ENCODE measurements at regions not wholly inside any gene's neighbourhood (a gene's known extent, or its start where the extent isn't known, plus 50 kb on each side); places are given as distances from the start of the nearest gene placed in this dataset.
"Not testable (repeated sequence)": the region's sequence is repeated elsewhere in the genome, so short reads cannot be mapped to it uniquely, and the experiment has no call there.

DNA sequence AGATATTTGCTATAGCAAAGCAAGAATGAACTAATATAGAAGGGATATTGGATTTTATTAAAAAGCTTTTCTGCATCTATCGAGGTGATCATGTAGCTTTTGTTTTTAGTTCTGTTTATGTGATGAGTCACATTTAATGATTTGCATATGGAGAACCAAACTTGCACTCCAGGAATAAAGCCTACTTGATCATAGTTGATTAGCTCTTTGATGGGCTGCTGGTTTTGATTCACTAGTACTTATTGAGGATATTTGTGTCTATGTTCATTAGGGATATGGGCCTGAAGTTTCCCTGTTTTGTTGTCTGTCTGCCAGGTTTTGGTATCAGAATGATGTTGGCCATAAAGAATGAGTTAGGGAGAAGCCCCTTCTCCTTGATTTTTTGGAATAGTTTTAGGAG lies 310.7 kb downstream of the ARPP21 start:
- no peak for DNase-seq

DNA sequence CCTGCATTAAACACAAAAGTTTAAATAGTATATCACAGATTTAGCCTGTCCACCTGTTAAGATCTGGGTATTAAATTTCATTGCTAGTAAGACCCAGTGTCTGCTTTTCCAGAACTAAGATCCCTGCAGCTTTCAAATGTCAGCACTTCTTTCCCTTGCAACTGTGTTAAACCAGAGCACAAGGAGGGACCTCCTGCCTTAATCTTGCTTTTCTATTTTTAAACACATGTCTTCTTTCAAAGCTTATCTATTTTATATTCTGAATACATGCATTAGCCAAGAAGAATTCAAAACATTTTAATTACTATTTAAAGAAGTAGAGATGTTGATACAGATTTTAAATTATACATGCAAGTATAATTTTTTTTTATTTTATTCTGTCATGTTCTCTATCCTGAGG lies 315.1 kb downstream of the ARPP21 start:
- no peak for DNase-seq

- DNase-seq: no peak
Observed at GRCh38 chr3:35965908-35966307, 326.6 kb downstream of the ARPP21 start.

DNA sequence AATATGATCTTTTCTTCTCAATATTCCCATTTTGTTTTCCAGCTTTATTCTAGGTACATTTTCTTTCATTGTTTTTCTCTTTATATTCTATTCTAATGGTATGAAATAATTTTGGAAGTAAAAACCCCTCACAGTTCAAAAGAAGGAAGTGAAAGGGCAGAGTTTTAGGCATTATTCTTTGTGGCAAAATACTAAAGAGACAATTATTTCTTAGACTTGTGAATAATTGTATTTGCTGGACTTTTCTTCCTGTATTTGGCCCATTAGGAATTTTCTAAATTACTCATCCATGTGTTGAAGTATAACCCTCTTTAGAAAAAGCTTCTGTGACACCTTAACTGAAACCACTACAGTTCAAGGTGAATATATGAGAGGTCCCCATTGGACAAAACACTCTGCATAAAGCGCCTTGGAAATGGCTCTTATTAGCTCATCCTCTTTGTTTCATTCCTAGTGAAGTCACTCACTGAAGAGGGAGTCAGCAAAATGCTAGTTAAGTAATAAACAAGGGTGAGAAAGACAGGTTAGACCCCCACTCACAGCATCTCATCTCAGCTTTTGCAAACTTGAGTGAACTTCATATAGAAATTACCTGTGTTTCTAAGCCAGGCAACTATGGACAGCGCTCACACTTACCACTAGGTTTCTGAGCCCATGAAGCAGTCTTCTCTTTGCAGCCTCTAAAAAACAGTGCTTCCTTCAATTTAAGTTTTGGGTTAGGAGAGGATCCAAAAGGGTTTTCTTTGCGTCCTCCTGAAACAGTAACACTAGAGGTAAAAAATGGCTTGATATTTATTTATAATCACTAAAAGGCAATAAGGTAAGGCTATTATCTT lies 327.5 kb downstream of the ARPP21 start:
- no peak for DNase-seq

- no peak for DNase-seq
Observed at GRCh38 chr3:35968043-35968622, 328.8 kb downstream of the ARPP21 start.

DNA sequence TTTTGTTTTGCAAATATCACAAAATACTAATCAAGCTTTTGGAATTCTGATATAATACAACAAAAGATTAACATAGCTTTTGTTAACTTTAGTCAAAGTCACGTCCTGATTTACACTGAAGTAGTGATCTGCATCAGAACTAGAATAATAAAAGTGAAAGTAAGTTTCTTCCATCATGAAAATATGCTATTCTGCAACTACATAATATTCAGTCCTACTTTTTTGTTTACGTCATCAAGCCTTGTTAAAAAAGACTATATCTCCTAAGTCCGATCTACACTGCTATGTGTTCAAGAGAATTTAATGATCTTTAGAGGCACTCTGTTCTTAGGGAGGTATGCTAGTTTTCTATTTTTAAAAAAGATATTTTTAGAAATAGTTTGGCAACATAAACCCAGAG lies 330.1 kb downstream of the ARPP21 start:
- DNase-seq: no peak

GRCh38 chr3:35970793-35971192 lies 331.5 kb downstream of the ARPP21 start:
- no peak for DNase-seq

- DNase-seq: no peak
Observed at GRCh38 chr3:35971686-35972085, 332.4 kb downstream of the ARPP21 start.

GRCh38 chr3:35974872-35975271 lies 335.5 kb downstream of the ARPP21 start:
- no peak for DNase-seq

- no peak for DNase-seq
Observed at GRCh38 chr3:35986161-35986560, 346.8 kb downstream of the ARPP21 start.

DNA sequence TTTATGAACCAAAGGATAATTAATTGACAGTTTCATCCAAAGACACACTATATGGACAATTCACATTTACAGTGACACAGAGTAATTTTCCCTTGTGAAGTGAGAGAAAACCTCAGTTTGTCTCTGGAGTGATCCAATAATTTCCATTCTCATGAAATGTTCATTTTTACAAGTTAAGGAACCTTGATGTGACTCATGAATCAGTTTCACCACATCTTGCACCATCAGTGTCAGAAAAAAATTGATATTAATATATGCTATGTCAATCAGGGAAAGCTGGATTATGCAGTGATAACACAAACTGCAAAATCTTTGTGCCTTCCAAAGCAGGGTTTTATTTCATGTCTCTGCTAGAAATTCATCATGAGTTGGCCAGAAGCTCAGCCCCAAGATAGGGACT lies 348.1 kb downstream of the ARPP21 start:
- no peak for DNase-seq

GRCh38 chr3:35992041-35992440 lies 352.7 kb downstream of the ARPP21 start:
- DNase-seq: no peak

DNA sequence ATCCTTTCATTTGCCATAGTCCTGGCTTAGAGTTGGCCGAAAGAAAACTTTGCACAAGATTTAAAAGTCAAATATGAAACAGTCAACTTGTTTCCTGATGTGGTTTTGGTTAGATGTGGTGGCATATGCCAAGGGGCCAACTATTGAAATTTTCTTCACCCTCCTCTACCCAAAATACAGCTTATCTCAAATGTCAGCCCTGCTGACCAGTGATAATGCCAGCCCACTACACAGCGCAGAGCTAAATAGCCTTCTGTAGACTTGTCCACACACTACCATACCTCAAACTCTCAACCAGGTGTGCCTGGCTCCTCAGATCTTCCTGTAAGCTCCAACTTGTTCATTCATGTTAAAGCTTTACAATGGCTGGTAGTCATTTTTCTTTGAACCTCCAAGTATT lies 368.5 kb upstream of the STAC start:
- DNase-seq: no peak

GRCh38 chr3:36013425-36013824 lies 366.9 kb upstream of the STAC start:
- DNase-seq: no peak

GRCh38 chr3:36025232-36025631 lies 355.1 kb upstream of the STAC start:
- DNase-seq: no peak

DNA sequence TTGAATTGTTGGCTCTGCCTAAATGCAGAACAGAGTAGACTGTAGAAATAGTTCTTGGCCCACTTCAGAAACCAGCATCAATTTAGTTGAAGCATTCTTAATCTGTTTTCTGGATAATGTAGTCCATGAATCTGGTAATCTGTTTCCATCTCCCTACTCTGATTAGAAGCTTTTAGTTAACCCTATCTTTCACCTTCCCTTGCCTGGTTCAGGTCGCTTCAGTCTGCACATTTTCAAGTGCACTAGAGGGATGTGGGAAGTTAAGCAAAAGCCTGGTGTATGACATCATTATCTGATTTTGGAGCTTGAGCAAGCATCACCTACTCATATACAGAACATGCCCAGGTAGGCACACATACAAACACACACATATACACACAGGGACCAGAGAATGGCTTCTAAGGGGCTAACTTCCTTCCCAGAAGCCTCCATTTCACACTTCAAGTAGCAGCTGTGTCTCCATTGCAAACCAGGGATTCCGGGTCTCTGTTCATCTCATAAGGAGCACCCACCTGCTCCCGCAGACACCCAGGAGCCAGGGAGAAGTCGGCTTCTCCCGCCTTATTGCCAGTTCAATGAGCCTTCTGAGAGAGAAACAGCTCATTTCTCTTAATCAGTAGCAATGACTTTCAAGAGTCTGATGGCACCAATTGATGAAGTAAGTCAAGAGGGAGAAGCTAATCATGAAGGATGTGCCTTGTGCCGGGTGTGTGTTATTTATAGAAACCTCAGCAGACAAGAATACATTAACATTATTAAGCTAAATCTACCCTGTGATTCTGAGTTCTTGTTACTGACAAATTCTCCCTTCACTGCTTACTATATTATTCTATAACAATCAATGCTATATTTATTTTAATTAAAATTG lies 347.9 kb upstream of the STAC start:
- DNase-seq: no peak

DNA sequence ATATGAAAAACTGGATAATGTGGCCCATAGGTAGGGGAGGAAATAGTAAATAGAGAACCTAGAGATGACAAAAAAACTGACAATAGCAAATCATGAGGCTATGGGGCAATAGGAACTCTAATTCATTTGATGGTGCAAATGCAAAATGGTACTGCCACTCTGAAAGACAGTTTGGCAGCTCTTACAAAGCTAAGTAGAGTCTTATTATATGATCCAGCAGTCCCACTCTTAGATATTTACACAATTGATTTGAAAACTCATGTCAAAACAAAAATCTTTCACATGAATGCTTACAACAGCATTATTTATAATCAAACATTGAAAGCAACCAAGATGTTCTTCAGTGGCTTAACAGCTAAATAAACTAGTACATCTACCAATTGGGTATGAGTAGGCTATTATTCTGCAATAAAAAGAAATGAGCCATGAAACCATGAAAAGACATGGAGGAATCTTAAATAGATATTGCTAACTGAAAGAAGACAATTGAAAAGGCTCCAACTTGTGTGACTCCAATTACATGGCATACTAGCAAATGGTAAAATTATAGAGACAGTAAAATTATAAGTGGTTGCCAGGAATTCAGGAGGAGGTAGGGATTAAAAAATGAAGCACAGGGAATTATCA lies 321.8 kb upstream of the STAC start:
- DNase-seq: no peak

DNA sequence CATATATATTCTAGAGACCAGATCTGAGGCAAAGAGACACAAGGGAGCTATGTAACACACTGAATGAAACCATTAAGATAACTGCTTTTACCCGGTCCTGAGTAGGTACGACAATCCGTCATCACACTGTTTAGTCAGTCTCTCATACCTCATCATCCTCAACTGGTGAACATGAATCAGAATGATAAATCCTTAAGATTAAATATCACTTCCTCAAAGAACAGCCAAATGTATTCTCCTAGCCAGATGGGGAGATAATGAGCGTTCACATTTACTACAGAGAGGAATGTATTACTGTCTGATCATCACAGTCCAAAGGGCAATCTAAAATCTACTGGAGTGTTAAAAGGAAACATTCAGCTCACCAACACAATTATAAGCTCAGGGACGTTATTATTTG lies 319.4 kb upstream of the STAC start:
- no peak for DNase-seq

DNA sequence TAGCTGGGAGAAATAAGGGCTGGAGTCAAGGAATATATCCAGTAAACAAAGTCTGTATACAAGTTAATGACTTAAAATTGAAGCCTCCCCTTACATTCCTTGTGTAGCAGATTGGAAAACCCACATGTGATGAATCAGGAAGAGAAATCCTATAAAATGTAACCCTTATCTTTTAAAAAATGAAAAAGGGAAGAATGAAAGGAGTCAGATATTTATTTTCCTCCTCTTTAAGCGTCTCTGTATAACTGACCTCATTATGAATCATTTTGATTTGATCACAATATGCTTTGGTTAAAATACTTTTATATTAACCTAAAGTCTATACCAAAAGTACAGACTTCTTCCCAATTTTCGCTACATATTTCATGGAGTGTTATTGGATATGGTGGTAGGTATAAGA lies 316.3 kb upstream of the STAC start:
- no peak for DNase-seq

DNA sequence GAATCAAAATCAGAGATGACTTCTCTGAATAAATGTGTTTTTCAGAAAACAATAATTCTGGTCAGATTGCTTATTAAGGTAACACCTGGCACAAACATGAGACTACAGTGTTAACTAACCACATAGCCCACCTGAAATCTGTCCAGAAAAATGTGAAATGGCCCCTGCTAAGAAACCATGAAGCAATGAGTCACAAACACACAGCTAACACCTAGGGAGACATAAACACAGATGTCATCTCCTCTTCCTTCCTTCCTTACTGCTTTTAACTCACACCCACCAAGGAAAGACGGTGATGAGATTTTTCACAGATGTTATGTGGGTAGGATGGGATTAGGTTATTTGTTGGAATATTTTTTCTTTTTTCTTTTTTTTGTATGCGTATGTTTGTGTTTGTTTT lies 315.0 kb upstream of the STAC start:
- DNase-seq: no peak

DNA sequence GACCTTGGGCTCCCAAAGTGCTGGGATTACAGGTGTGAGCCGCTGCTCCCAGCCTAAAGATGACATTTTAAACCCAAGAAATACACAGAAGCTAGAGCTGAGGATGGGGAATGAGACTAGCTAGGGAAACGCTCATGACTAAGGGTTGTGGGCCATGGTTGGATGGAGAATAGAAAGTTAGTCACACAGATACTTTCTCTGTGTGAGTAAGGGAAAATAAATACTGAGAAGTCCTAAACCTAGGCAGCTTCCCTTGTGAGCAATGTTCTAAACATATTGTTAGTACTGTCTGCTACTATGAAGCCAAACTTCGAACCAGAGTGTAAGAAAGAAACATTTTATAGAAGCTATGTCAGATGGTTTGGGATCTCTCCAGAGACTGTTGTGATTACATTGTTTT lies 304.8 kb upstream of the STAC start:
- DNase-seq: no peak

- DNase-seq: no peak
Observed at GRCh38 chr3:36077320-36077719, 303.0 kb upstream of the STAC start.

- DNase-seq: not testable (repeated sequence)
Observed at GRCh38 chr3:36082958-36083357, 297.3 kb upstream of the STAC start.
